IMR-90 (cell line): ENCODE measurements at regions not wholly inside any gene's neighbourhood (a gene's known extent, or its start where the extent isn't known, plus 50 kb on each side); places are given as distances from the start of the nearest gene placed in this dataset.

Experiments used
- ATAC-seq: fragments of 200-7000 bp; cut with Tn5 transposase; 2 replicates; pipeline ENCODE4 v1.9.1; 2020; ENCODE audit warnings: low read depth, mild to moderate bottlenecking, moderate library complexity
- BruUV-seq: library from RNA; stranded (reverse); fragments of 400-500 nt; replicated peaks from 2 replicates; lab custom pipeline; 2021; lab: Mats Ljungman, UMichigan
- CTCF ChIA-PET: fragments of 300-600 bp; formaldehyde crosslinking; extraction: SDS; loops from one replicate; lab custom pipeline; 2021; ENCODE audit warnings: antibody characterized with exemption; lab: Yijun Ruan, JAX
- POLR2A ChIA-PET: fragments of 300-600 bp; sonication (Branson Sonifier 250); formaldehyde crosslinking; loops from one replicate; lab custom pipeline; 2022; ENCODE audit warnings: antibody characterized with exemption; ENCODE audit not compliant: unreplicated experiment; lab: Charles Lee
- DNase-seq: peaks from one replicate; pipeline ENCODE4 v3.0.0; 2013
- H2AFZ ChIP-seq: replicated peaks from 2 replicates; pipeline ENCODE3; 2013; ENCODE audit warnings: low read length, mild to moderate bottlenecking; ENCODE audit not compliant: poor library complexity
- H2AK5ac ChIP-seq: 2 replicates; pipeline ENCODE4 v1.6.1; 2013; ENCODE audit warnings: low read depth, low read length, inconsistent platforms
- H2AK9ac ChIP-seq: replicated peaks from 2 replicates; pipeline ENCODE3; 2013; ENCODE audit warnings: mild to moderate bottlenecking, low read depth, low read length, moderate library complexity; ENCODE audit not compliant: poor library complexity
- H2BK120ac ChIP-seq: 2 replicates; pipeline ENCODE4 v1.6.1; 2013; ENCODE audit warnings: low read depth, low read length, inconsistent platforms
- H2BK15ac ChIP-seq: 3 replicates; pipeline ENCODE4 v1.6.1; 2013; ENCODE audit warnings: low read depth, low read length, inconsistent platforms
- H2BK20ac ChIP-seq: 2 replicates; pipeline ENCODE4 v1.6.1; 2013; ENCODE audit warnings: low read depth, mild to moderate bottlenecking, inconsistent platforms, low read length, moderate library complexity
- H2BK5ac ChIP-seq: 2 replicates; pipeline ENCODE4 v1.6.1; 2013; ENCODE audit warnings: mild to moderate bottlenecking, low read depth, low read length, inconsistent platforms; ENCODE audit not compliant: poor library complexity, severe bottlenecking
- H3K14ac ChIP-seq: replicated peaks from 2 replicates; pipeline ENCODE4 v1.6.1; 2013; ENCODE audit warnings: low read depth, low read length, inconsistent platforms
- H3K18ac ChIP-seq: 2 replicates; pipeline ENCODE4 v1.6.1; 2013; ENCODE audit warnings: low read depth, low read length, control low read depth
- H3K23ac ChIP-seq: 2 replicates; pipeline ENCODE4 v1.6.1; 2013; ENCODE audit warnings: low read depth, low read length, inconsistent platforms
- H3K27ac ChIP-seq: 2 replicates; pipeline ENCODE4 v1.5.1; 2013; ENCODE audit warnings: mild to moderate bottlenecking, control low read depth, low read length; ENCODE audit not compliant: insufficient read depth
- H3K27me3 ChIP-seq: 2 replicates; pipeline ENCODE4 v1.6.1; 2013; ENCODE audit warnings: low read length; ENCODE audit not compliant: control insufficient read depth, insufficient read depth
- H3K36me3 ChIP-seq: 2 replicates; pipeline ENCODE4 v1.6.1; 2013; ENCODE audit warnings: low read length, mixed read lengths; ENCODE audit not compliant: control insufficient read depth, insufficient read depth
- H3K4ac ChIP-seq: 2 replicates; pipeline ENCODE4 v1.6.1; 2013; ENCODE audit warnings: low read depth, low read length, inconsistent platforms
- H3K4me1 ChIP-seq: 2 replicates; pipeline ENCODE4 v1.6.1; 2013; ENCODE audit warnings: low read length, mixed read lengths; ENCODE audit not compliant: control insufficient read depth, insufficient read depth
- H3K4me2 ChIP-seq: 2 replicates; pipeline ENCODE4 v1.6.1; 2013; ENCODE audit warnings: low read depth, mild to moderate bottlenecking, control low read depth, low read length, moderate library complexity
- H3K4me3 ChIP-seq: 2 replicates; pipeline ENCODE4 v1.5.1; 2013; ENCODE audit warnings: low read depth, mild to moderate bottlenecking, control low read depth, low read length, moderate library complexity; ENCODE audit not compliant: insufficient read depth
- H3K56ac ChIP-seq: 2 replicates; pipeline ENCODE4 v1.6.1; 2013; ENCODE audit warnings: low read length, inconsistent platforms; ENCODE audit not compliant: insufficient read depth; ENCODE audit errors: extremely low read depth
- H3K79me1 ChIP-seq, 2 experiments: 2 replicates each; pipeline ENCODE4 v1.6.1; 2013; ENCODE audit warnings: low read length in 2 of 2, inconsistent platforms in 1 of 2, low read depth in 1 of 2
- H3K9ac ChIP-seq: 2 replicates; pipeline ENCODE4 v1.6.1; 2013; ENCODE audit warnings: low read depth, low read length, control low read depth
- H3K9me1 ChIP-seq: 2 replicates; pipeline ENCODE4 v1.6.1; 2013; ENCODE audit warnings: low read length, inconsistent platforms; ENCODE audit not compliant: insufficient read depth
- H3K9me3 ChIP-seq: 2 replicates; pipeline ENCODE4 v1.6.1; 2013; ENCODE audit warnings: low read length; ENCODE audit not compliant: control insufficient read depth, insufficient read depth
- H4K20me1 ChIP-seq: 2 replicates; pipeline ENCODE4 v1.6.1; 2013; ENCODE audit warnings: low read length, inconsistent platforms; ENCODE audit not compliant: insufficient read depth
- H4K5ac ChIP-seq: 2 replicates; pipeline ENCODE4 v1.6.1; 2013; ENCODE audit warnings: mild to moderate bottlenecking, low read depth, low read length, control low read depth
- H4K8ac ChIP-seq, 2 experiments: 2 replicates each; pipeline ENCODE4 v1.6.1; 2013; ENCODE audit warnings: low read depth in 2 of 2, low read length in 2 of 2, control low read depth in 1 of 2, inconsistent platforms in 1 of 2
- H4K91ac ChIP-seq: 2 replicates; pipeline ENCODE4 v1.6.1; 2013; ENCODE audit warnings: low read depth, low read length, inconsistent platforms; ENCODE audit not compliant: insufficient read depth
- CEBPB ChIP-seq: IDR thresholded peaks from 2 replicates; pipeline ENCODE4 v1.6.1; 2012; ENCODE audit warnings: low read depth, low read length, improper control_type of control experiment
- CHD1 ChIP-seq: IDR thresholded peaks from 2 replicates; pipeline ENCODE4 v1.6.1; 2012; ENCODE audit warnings: low read depth, low read length, improper control_type of control experiment
- ELK1 ChIP-seq: fragments of 150-350 bp; IDR thresholded peaks from 2 replicates; pipeline ENCODE4 v1.6.1; 2016; ENCODE audit warnings: low read depth, mild to moderate bottlenecking, low read length, moderate library complexity, borderline replicate concordance
- FOS ChIP-seq: fragments of 150-350 bp; IDR thresholded peaks from 2 replicates; pipeline ENCODE4 v1.6.1; 2016; ENCODE audit warnings: low read depth, low read length
- MAFK ChIP-seq: IDR thresholded peaks from 2 replicates; pipeline ENCODE4 v1.6.1; 2012; ENCODE audit warnings: low read depth, low read length, improper control_type of control experiment
- POLR2A ChIP-seq: IDR thresholded peaks from 2 replicates; pipeline ENCODE4 v1.6.1; 2012; ENCODE audit warnings: mild to moderate bottlenecking, low read depth, low read length
- RAD21 ChIP-seq: IDR thresholded peaks from 2 replicates; pipeline ENCODE4 v1.6.1; 2012; ENCODE audit warnings: low read length, improper control_type of control experiment
- RFX5 ChIP-seq: IDR thresholded peaks from 2 replicates; pipeline ENCODE4 v1.8.0; 2012; ENCODE audit warnings: low read depth, mild to moderate bottlenecking, low read length, moderate library complexity
- WGBS, 2 experiments: methylation state at CpG; one replicate each; pipeline versions ENCODE4 v1.1.5 to v1.1.7; 2013; ENCODE audit warnings: missing lambda C conversion rate in 2 of 2; ENCODE audit not compliant: insufficient read length in 1 of 2; ENCODE audit errors: extremely low coverage in 2 of 2; 5-methylcytosine and 5-hydroxymethylcytosine counted together
- dilution Hi-C: fragments of 300-500 bp; cut with HindIII; formaldehyde crosslinking; loops from one replicate; pipeline ENCODE4 v1.14.3; 2018; ENCODE audit warnings: low sequenced_read_pairs; ENCODE audit not compliant: unreplicated experiment
- in situ Hi-C: fragments of 300-500 bp; cut with MboI; formaldehyde crosslinking; loops from 3 replicates; pipeline ENCODE4 v1.14.3; 2019; ENCODE audit warnings: low sequenced_read_pairs, inconsistent platforms, mixed read lengths
- intact Hi-C: fragments of 100-400 bp; cut with micrococcal nuclease; formaldehyde crosslinking; loops from 2 replicates; pipeline ENCODE4 v1.10.0; 2022

DNA sequence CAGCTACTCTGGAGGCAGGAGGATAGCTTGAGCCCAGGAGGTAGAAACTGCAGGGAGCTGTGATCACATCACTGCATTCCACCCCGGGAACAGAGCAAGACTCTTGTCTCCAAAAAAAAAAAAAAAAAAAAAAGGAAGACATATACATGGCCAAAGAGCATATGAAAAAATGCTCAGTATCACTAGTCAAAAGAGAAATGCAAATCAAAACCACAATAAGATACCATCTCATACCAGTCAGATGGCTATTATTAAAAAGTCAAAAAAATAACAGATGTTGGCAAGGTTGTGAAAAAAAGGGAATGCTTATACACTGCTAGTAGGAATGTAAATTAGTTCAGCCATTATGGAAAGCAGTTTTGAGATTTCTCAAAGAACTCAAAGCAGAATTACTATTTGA, 174.8 kb upstream of the ATF7IP start:
- H3K4me3 ChIP-seq, result no peak overlapping the region
- H3K14ac ChIP-seq, result no peak overlapping the region
- H4K20me1 ChIP-seq, result no peaks in the 10 kb centered on the region
- in situ Hi-C loops (no loop called here), dilution Hi-C loops (no loop called here), intact Hi-C loops (no loop called here)
- no peak overlapping the region for H3K56ac ChIP-seq
- no peaks in the 10 kb centered on the region for H3K9me3 ChIP-seq
- POLR2A ChIA-PET, result no interaction called here
- ATAC-seq, result no peak
- no peak overlapping the region for H4K91ac ChIP-seq
- H3K4ac ChIP-seq, result no peak overlapping the region
- WGBS, 2 experiments, result no CpG with 5 or more reads among the region's 1 CpG
- no peaks in the 10 kb centered on the region for H3K4me1 ChIP-seq
- no peak for TF ChIP-seq POLR2A
- no peak for TF ChIP-seq RFX5
- no peak for TF ChIP-seq MAFK
- TF ChIP-seq FOS, result no peak
- TF ChIP-seq CEBPB, result no peak
- TF ChIP-seq RAD21, result no peak
- no peak for TF ChIP-seq CHD1
- TF ChIP-seq ELK1, result no peak
- H3K9me1 ChIP-seq, result no peaks in the 10 kb centered on the region
- no peak overlapping the region for H4K5ac ChIP-seq
- no peak overlapping the region for H3K4me2 ChIP-seq
- no peak overlapping the region for H2AK5ac ChIP-seq
- H3K23ac ChIP-seq, result no peak overlapping the region
- no peak overlapping the region for H3K9ac ChIP-seq
- H2AK9ac ChIP-seq, result no peak overlapping the region
- 0 out of 2 replicates have a peak, but pooled peaks cover 1% of the 10 kb centered on the region for H3K27me3 ChIP-seq
- no peak overlapping the region for H2AFZ ChIP-seq
- no peaks in the 10 kb centered on the region for H3K36me3 ChIP-seq
- DNase-seq, result no peak
- no peaks in the 10 kb centered on the region for H3K79me1 ChIP-seq
- H3K27ac ChIP-seq, result no peak overlapping the region
- no peak overlapping the region for H4K8ac ChIP-seq
- H3K18ac ChIP-seq, result no peak overlapping the region
- H2BK15ac ChIP-seq, result no peak overlapping the region
- H2BK20ac ChIP-seq, result no peak overlapping the region
- no TSS peak for BruUV-seq
- no peak overlapping the region for H2BK5ac ChIP-seq
- CTCF ChIA-PET, result no interaction called here
- no peak overlapping the region for H2BK120ac ChIP-seq
